ENCODE measurements at regions not wholly inside any gene's neighbourhood (a gene's known extent, or its start where the extent isn't known, plus 50 kb on each side); places are given as distances from the start of the nearest gene placed in this dataset.

GRCh38 chr21:28111151-28111619 is 881.5 kb downstream of the LTN1 start:
- no peak for TF ChIP-seq MYC (IDR thresholded peaks at IDR 0.05; ENCODE audit: low read depth, low read length)
- no peak for TF ChIP-seq POLR2A (IDR thresholded peaks at IDR 0.05; ENCODE audit: extremely low read depth, insufficient read length)
- TF ChIP-seq, protein P1, sequence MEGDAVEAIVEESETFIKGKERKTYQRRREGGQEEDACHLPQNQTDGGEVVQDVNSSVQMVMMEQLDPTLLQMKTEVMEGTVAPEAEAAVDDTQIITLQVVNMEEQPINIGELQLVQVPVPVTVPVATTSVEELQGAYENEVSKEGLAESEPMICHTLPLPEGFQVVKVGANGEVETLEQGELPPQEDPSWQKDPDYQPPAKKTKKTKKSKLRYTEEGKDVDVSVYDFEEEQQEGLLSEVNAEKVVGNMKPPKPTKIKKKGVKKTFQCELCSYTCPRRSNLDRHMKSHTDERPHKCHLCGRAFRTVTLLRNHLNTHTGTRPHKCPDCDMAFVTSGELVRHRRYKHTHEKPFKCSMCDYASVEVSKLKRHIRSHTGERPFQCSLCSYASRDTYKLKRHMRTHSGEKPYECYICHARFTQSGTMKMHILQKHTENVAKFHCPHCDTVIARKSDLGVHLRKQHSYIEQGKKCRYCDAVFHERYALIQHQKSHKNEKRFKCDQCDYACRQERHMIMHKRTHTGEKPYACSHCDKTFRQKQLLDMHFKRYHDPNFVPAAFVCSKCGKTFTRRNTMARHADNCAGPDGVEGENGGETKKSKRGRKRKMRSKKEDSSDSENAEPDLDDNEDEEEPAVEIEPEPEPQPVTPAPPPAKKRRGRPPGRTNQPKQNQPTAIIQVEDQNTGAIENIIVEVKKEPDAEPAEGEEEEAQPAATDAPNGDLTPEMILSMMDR (IDR thresholded peaks at IDR 0.05; ENCODE audit: low read depth, low read length) = no peak
- TF ChIP-seq, protein P2, sequence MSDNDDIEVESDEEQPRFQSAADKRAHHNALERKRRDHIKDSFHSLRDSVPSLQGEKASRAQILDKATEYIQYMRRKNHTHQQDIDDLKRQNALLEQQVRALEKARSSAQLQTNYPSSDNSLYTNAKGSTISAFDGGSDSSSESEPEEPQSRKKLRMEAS (IDR thresholded peaks at IDR 0.05; ENCODE audit: low read depth, low read length) = no peak
- no peak for DNase-seq (ENCODE audit: low read depth)
- no peak overlapping the region for H3K4me3 ChIP-seq (ENCODE audit: low read depth, low read length)

GRCh38 chr21:28110716-28111115 is 882.0 kb downstream of the LTN1 start:
- TF ChIP-seq, protein P1 (IDR thresholded peaks at IDR 0.05; ENCODE audit: low read depth, low read length) = no peak
- TF ChIP-seq, protein P2 (IDR thresholded peaks at IDR 0.05; ENCODE audit: low read depth, low read length) = no peak
- TF ChIP-seq MYC (IDR thresholded peaks at IDR 0.05; ENCODE audit: low read depth, low read length) (no peak), POLR2A (IDR thresholded peaks at IDR 0.05; ENCODE audit: extremely low read depth, insufficient read length) (no peak)
- no peak overlapping the region for H3K4me3 ChIP-seq (ENCODE audit: low read depth, low read length)
- DNase-seq (ENCODE audit: low read depth) = no peak

- no peak for TF ChIP-seq MYC (IDR thresholded peaks at IDR 0.05; ENCODE audit: low read depth, low read length)
- TF ChIP-seq, protein P2 (IDR thresholded peaks at IDR 0.05; ENCODE audit: low read depth, low read length) = no peak
- no peak for TF ChIP-seq POLR2A (IDR thresholded peaks at IDR 0.05; ENCODE audit: extremely low read depth, insufficient read length)
- TF ChIP-seq, protein P1 (IDR thresholded peaks at IDR 0.05; ENCODE audit: low read depth, low read length) = no peak
- no peak overlapping the region for H3K4me3 ChIP-seq (ENCODE audit: low read depth, low read length)
- no peak for DNase-seq (ENCODE audit: low read depth)
Observed at GRCh38 chr21:28110074-28110473, 882.6 kb downstream of the LTN1 start.

DNA sequence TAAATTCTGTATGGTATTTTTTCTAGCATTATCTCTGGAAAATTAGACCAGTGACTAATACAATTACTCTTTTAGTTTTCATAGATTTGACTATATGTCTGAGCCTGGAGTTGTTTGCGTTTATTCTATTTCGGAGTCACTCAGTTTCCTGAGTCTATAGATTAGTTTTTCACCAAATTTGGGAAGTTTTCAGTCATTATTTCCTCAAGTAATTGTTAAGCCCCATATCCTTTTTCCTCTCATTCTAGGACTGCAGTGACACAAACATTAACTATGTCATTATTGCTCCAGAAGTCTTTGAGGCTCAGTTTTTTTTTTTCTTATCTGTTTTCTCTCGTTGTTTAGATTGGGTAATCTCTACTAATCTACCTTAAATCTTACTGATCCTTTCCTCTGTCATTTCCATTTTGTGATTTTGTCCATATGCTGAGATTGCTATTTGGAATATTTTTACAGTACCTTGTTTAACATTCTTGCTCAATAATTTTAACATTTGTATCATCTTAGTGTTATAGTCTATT is 886.2 kb downstream of the LTN1 start:
- TF ChIP-seq POLR2A (IDR thresholded peaks at IDR 0.05; ENCODE audit: extremely low read depth, insufficient read length) (no peak), MYC (IDR thresholded peaks at IDR 0.05; ENCODE audit: low read depth, low read length) (no peak)
- TF ChIP-seq, protein P1 (IDR thresholded peaks at IDR 0.05; ENCODE audit: low read depth, low read length) = no peak
- TF ChIP-seq, protein P2 (IDR thresholded peaks at IDR 0.05; ENCODE audit: low read depth, low read length) = no peak
- DNase-seq (ENCODE audit: low read depth) = no peak
- no peak overlapping the region for H3K4me3 ChIP-seq (ENCODE audit: low read depth, low read length)

DNA sequence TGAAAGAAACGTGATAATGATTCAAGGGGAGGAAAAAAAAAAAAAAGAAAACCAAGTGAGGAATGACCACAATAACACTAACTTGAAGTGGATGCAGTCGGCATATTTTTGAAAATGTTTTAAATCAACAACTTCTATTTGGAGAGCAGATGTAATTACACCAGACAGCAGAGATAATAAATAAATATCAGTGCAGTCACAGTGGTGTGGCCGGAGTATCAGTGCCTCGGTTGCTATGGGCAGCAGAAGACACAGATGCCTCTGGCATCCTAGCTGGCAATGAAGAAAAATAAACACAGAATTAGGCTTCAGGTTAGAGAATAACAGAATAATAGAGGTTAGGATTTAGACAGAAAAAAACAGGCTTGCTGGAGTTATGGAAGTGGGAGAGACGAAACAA is 888.3 kb downstream of the LTN1 start:
- no peak overlapping the region for H3K4me3 ChIP-seq (ENCODE audit: low read depth, low read length)
- TF ChIP-seq POLR2A (IDR thresholded peaks at IDR 0.05; ENCODE audit: extremely low read depth, insufficient read length) (no peak), MYC (IDR thresholded peaks at IDR 0.05; ENCODE audit: low read depth, low read length) (no peak)
- TF ChIP-seq, protein P2 (IDR thresholded peaks at IDR 0.05; ENCODE audit: low read depth, low read length) = no peak
- TF ChIP-seq, protein P1 (IDR thresholded peaks at IDR 0.05; ENCODE audit: low read depth, low read length) = no peak
- DNase-seq (ENCODE audit: low read depth) = no peak

Measured in NB4 (cell line).